ENCODE measurements at regions not wholly inside any gene's neighbourhood (a gene's known extent, or its start where the extent isn't known, plus 50 kb on each side); places are given as distances from the start of the nearest gene placed in this dataset.

DNA sequence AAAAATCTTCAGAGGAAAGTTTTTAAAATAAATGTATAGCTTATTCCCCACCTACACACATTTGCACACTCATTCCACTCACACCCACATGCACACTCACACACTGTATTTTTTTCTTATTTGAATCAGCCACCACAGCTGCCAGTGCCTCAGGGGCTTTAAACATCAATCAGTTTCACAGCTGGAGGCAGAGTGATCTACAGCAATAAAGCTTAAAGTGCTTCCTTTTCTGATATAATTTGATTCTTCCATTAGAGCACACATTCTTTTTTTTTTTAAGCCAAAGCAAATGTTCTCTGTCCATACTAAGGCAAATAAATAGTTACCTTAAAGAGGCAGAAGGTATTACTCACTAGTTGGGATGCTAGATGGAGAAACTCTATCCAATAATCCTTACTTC is 498.8 kb upstream of the POU3F2 start:
- Histone ChIP-seq H3K9me3 (ENCODE audit: control insufficient read depth, low read length) (no peaks in the 10 kb centered on the region), H3K36me3 (ENCODE audit: control insufficient read depth, insufficient read depth, low read length, severe bottlenecking) (no peaks in the 10 kb centered on the region), H3K27me3 (replicated peaks; ENCODE audit: control insufficient read depth, insufficient read depth, low read length) (no peaks in the 10 kb centered on the region), H3K9ac (ENCODE audit: low read length) (no peak overlapping the region), H3K4me3 (ENCODE audit: low read length) (no peak overlapping the region), H3K4me1 (ENCODE audit: control insufficient read depth, insufficient read depth, low read length) (no peaks in the 10 kb centered on the region)
- DNase-seq (ENCODE audit: low read depth), result no peak

DNA sequence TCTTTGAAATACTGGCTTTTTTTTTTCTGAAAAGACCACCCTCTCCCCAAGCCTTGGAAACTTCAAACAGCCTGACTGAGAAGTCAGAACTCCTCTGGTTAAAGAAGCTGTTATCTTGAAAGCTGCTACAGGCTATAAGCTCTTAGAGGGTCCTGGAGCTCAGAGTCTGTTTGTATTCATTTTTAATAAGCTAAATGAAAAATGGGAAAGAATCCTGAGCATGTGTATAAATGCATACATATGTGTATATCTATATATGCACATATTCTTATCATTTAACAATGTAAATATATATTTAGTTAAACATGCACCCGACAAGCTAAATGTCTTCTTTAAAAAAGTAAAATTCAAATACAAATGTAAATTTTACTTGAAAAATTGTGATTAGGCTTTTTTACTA is 494.9 kb upstream of the POU3F2 start:
- no peak overlapping the region for H3K4me3 ChIP-seq (ENCODE audit: low read length)
- H3K9ac ChIP-seq (ENCODE audit: low read length), result no peak overlapping the region
- no peaks in the 10 kb centered on the region for H3K36me3 ChIP-seq (ENCODE audit: control insufficient read depth, insufficient read depth, low read length, severe bottlenecking)
- H3K27me3 ChIP-seq (replicated peaks; ENCODE audit: control insufficient read depth, insufficient read depth, low read length), result no peaks in the 10 kb centered on the region
- no peaks in the 10 kb centered on the region for H3K4me1 ChIP-seq (ENCODE audit: control insufficient read depth, insufficient read depth, low read length)
- no peak for DNase-seq (ENCODE audit: low read depth)
- no peaks in the 10 kb centered on the region for H3K9me3 ChIP-seq (ENCODE audit: control insufficient read depth, low read length)

- Histone ChIP-seq H3K4me3 (ENCODE audit: low read length) (no peak overlapping the region), H3K9me3 (ENCODE audit: control insufficient read depth, low read length) (no peaks in the 10 kb centered on the region), H3K4me1 (ENCODE audit: control insufficient read depth, insufficient read depth, low read length) (no peaks in the 10 kb centered on the region), H3K27me3 (replicated peaks; ENCODE audit: control insufficient read depth, insufficient read depth, low read length) (no peaks in the 10 kb centered on the region), H3K36me3 (ENCODE audit: control insufficient read depth, insufficient read depth, low read length, severe bottlenecking) (no peaks in the 10 kb centered on the region), H3K9ac (ENCODE audit: low read length) (no peak overlapping the region)
- no peak for DNase-seq (ENCODE audit: low read depth)
Measured at GRCh38 chr6:98343004-98343403, 491.4 kb upstream of the POU3F2 start.

DNA sequence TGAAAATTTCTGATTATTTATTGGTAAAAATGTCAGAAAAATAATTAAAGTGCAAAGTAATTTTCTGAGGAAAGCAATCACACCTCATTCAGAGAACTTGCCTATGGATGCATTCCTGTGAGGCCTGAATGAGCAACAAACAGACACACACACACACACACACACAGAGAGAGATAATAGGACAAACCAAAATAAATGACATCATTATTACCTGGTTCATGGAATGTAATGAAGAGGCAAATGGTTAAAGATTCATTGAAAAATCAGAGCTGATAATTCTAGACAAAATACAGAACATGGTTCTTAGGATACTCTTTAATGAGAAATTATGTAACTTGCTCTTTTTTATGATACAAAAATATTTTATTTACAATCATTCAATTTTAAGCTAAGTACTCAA is 490.6 kb upstream of the POU3F2 start:
- no peak overlapping the region for H3K4me3 ChIP-seq (ENCODE audit: low read length)
- H3K9me3 ChIP-seq (ENCODE audit: control insufficient read depth, low read length), result no peaks in the 10 kb centered on the region
- no peaks in the 10 kb centered on the region for H3K27me3 ChIP-seq (replicated peaks; ENCODE audit: control insufficient read depth, insufficient read depth, low read length)
- no peaks in the 10 kb centered on the region for H3K36me3 ChIP-seq (ENCODE audit: control insufficient read depth, insufficient read depth, low read length, severe bottlenecking)
- no peak overlapping the region for H3K9ac ChIP-seq (ENCODE audit: low read length)
- no peak for DNase-seq (ENCODE audit: low read depth)
- H3K4me1 ChIP-seq (ENCODE audit: control insufficient read depth, insufficient read depth, low read length), result no peaks in the 10 kb centered on the region

DNA sequence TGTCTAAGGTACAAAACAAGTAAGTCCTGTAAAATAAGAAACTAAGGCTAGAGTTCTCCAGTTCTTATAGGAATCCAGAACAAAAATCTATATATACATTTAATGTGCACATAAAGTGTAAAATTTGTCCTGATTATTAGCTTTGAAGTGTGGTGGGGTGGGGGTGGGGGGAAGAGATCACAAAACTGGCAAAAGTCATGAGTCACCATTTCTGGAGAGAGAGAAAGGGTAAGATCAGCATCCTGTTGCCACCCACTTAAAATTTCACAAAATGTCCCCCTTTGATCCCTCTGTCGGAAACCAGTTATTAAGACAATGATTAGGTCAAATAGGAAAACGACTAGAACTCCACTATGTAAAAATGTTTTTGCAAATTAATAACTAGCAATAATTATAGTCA is 482.0 kb upstream of the POU3F2 start:
- H3K36me3 ChIP-seq (ENCODE audit: control insufficient read depth, insufficient read depth, low read length, severe bottlenecking), result no peaks in the 10 kb centered on the region
- H3K9ac ChIP-seq (ENCODE audit: low read length), result no peak overlapping the region

GRCh38 chr6:98358173-98358572 is 476.2 kb upstream of the POU3F2 start:
- H3K27me3 ChIP-seq (replicated peaks; ENCODE audit: control insufficient read depth, insufficient read depth, low read length), result no peaks in the 10 kb centered on the region

More for the DNA sequence above, 482.0 kb upstream of the POU3F2 start:
- Histone ChIP-seq H3K9me3 (ENCODE audit: control insufficient read depth, low read length) (no peaks in the 10 kb centered on the region), H3K4me3 (ENCODE audit: low read length) (no peak overlapping the region), H3K4me1 (ENCODE audit: control insufficient read depth, insufficient read depth, low read length) (no peaks in the 10 kb centered on the region), H3K27me3 (replicated peaks; ENCODE audit: control insufficient read depth, insufficient read depth, low read length) (no peaks in the 10 kb centered on the region)
- no peak for DNase-seq (ENCODE audit: low read depth)

GRCh38 chr6:98366371-98366770 is 468.0 kb upstream of the POU3F2 start:
- Histone ChIP-seq H3K4me1 (ENCODE audit: control insufficient read depth, insufficient read depth, low read length) (no peaks in the 10 kb centered on the region), H3K9me3 (ENCODE audit: control insufficient read depth, low read length) (no peaks in the 10 kb centered on the region), H3K36me3 (ENCODE audit: control insufficient read depth, insufficient read depth, low read length, severe bottlenecking) (no peaks in the 10 kb centered on the region), H3K4me3 (ENCODE audit: low read length) (no peak overlapping the region), H3K27me3 (replicated peaks; ENCODE audit: control insufficient read depth, insufficient read depth, low read length) (no peaks in the 10 kb centered on the region), H3K9ac (ENCODE audit: low read length) (no peak overlapping the region)
- DNase-seq (ENCODE audit: low read depth), result no peak

More at GRCh38 chr6:98358173-98358572, 476.2 kb upstream of the POU3F2 start:
- DNase-seq (ENCODE audit: low read depth), result no peak
- H3K4me3 ChIP-seq (ENCODE audit: low read length), result no peak overlapping the region
- no peaks in the 10 kb centered on the region for H3K9me3 ChIP-seq (ENCODE audit: control insufficient read depth, low read length)
- no peak overlapping the region for H3K9ac ChIP-seq (ENCODE audit: low read length)
- no peaks in the 10 kb centered on the region for H3K36me3 ChIP-seq (ENCODE audit: control insufficient read depth, insufficient read depth, low read length, severe bottlenecking)
- H3K4me1 ChIP-seq (ENCODE audit: control insufficient read depth, insufficient read depth, low read length), result no peaks in the 10 kb centered on the region

DNA sequence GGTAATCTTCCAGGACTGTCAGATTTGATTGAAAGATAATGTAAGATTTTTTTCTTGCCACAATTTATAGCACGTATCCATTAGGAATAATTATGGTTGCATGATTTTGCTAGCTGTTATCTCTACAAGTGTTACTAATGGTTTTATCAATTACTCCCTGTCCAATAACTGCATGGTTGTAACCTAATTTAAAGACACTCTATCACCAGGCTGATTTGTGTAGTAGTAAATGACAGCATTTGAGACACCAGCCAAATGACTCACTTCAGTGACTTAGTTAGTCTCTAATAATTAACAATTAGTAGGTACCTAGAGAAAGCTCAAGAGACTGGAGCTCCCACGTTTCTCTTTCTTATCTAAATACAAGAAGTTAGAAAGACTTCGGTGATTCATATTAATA is 453.8 kb upstream of the POU3F2 start:
- no peak for DNase-seq (ENCODE audit: low read depth)
- no peaks in the 10 kb centered on the region for H3K27me3 ChIP-seq (replicated peaks; ENCODE audit: control insufficient read depth, insufficient read depth, low read length)
- H3K4me3 ChIP-seq (ENCODE audit: low read length), result no peak overlapping the region
- no peaks in the 10 kb centered on the region for H3K4me1 ChIP-seq (ENCODE audit: control insufficient read depth, insufficient read depth, low read length)
- H3K9ac ChIP-seq (ENCODE audit: low read length), result no peak overlapping the region
- H3K36me3 ChIP-seq (ENCODE audit: control insufficient read depth, insufficient read depth, low read length, severe bottlenecking), result no peaks in the 10 kb centered on the region
- no peaks in the 10 kb centered on the region for H3K9me3 ChIP-seq (ENCODE audit: control insufficient read depth, low read length)

- H3K9me3 ChIP-seq (ENCODE audit: control insufficient read depth, low read length), result no peaks in the 10 kb centered on the region
- no peaks in the 10 kb centered on the region for H3K27me3 ChIP-seq (replicated peaks; ENCODE audit: control insufficient read depth, insufficient read depth, low read length)
- no peak overlapping the region for H3K4me3 ChIP-seq (ENCODE audit: low read length)
- no peak for DNase-seq (ENCODE audit: low read depth)
- no peaks in the 10 kb centered on the region for H3K4me1 ChIP-seq (ENCODE audit: control insufficient read depth, insufficient read depth, low read length)
- H3K36me3 ChIP-seq (ENCODE audit: control insufficient read depth, insufficient read depth, low read length, severe bottlenecking), result no peaks in the 10 kb centered on the region
- no peak overlapping the region for H3K9ac ChIP-seq (ENCODE audit: low read length)
Measured at GRCh38 chr6:98382246-98382645, 452.1 kb upstream of the POU3F2 start.

DNA sequence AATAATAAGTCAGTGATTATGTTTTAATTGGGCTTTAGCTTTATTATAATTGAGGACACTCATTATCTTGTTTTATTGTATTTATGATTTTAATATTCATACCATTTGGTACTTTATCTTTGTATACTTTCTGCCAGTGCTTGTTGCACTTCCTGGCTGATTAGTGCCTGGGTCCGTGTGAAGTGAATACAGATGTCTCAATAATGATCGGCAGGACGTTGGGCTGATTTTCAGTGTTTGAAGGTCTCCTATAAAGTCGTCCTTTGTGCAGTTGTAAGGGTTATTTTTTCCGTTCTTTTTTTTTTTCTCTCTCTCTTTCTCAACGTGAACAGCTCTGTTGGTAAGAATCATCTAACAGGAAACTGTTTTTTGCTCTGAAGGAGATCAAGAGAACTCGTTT is 450.0 kb upstream of the POU3F2 start:
- Histone ChIP-seq H3K9me3 (ENCODE audit: control insufficient read depth, low read length) (no peaks in the 10 kb centered on the region), H3K4me3 (ENCODE audit: low read length) (no peak overlapping the region), H3K36me3 (ENCODE audit: control insufficient read depth, insufficient read depth, low read length, severe bottlenecking) (no peaks in the 10 kb centered on the region), H3K27me3 (replicated peaks; ENCODE audit: control insufficient read depth, insufficient read depth, low read length) (no peaks in the 10 kb centered on the region), H3K4me1 (ENCODE audit: control insufficient read depth, insufficient read depth, low read length) (no peaks in the 10 kb centered on the region), H3K9ac (ENCODE audit: low read length) (no peak overlapping the region)
- no peak for DNase-seq (ENCODE audit: low read depth)

DNA sequence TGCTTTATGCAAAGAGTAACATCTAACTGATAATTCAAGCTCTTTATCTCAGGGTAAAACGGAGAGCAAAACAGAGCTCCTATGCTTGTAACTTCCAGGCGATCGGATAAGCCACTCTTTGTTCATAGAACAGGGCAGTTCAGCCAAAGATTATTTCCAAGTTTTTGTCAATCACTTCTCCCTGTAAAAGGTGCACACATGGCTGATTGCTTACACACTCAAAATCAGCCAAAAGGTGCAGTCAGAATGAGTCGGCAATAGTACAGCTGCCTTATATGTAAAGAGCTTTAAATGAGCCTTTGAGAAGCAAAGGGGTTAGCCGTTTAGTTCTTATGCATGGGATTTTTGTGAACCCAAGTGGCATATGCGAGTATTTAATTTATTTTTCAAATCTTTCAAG is 449.6 kb upstream of the POU3F2 start:
- H3K9ac ChIP-seq (ENCODE audit: low read length), result no peak overlapping the region
- DNase-seq (ENCODE audit: low read depth), result no peak
- no peaks in the 10 kb centered on the region for H3K9me3 ChIP-seq (ENCODE audit: control insufficient read depth, low read length)
- H3K4me1 ChIP-seq (ENCODE audit: control insufficient read depth, insufficient read depth, low read length), result no peaks in the 10 kb centered on the region
- no peaks in the 10 kb centered on the region for H3K27me3 ChIP-seq (replicated peaks; ENCODE audit: control insufficient read depth, insufficient read depth, low read length)
- H3K4me3 ChIP-seq (ENCODE audit: low read length), result no peak overlapping the region
- no peaks in the 10 kb centered on the region for H3K36me3 ChIP-seq (ENCODE audit: control insufficient read depth, insufficient read depth, low read length, severe bottlenecking)

DNA sequence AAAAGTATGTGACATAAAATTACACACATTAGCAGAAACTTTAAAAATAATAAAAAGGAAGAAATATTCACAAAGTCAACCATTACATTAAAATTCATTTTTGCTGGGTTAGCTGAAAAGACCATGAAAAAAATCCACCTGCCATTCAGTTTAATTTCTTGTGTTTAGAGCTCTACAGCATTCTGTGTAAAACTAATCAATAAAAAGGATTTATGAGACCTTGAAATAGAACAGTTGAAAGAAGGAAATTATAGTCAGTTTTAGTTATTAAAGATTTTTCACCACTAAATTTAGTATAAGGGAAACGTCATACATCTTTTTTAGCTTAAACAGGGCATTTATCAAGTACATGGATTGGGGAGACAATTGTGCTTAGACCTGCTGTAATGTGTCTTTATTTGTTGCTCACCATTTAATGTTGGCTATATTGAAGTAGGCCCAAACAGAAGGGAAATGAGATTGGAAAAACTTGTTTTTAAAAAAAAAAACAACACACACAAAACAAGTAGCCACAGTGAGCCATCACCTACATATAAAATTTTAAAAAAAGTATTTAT is 438.7 kb upstream of the POU3F2 start:
- Histone ChIP-seq H3K36me3 (ENCODE audit: control insufficient read depth, insufficient read depth, low read length, severe bottlenecking) (no peaks in the 10 kb centered on the region), H3K4me1 (ENCODE audit: control insufficient read depth, insufficient read depth, low read length) (no peaks in the 10 kb centered on the region), H3K27me3 (replicated peaks; ENCODE audit: control insufficient read depth, insufficient read depth, low read length) (no peaks in the 10 kb centered on the region), H3K9me3 (ENCODE audit: control insufficient read depth, low read length) (no peaks in the 10 kb centered on the region), H3K9ac (ENCODE audit: low read length) (no peak overlapping the region), H3K4me3 (ENCODE audit: low read length) (no peak overlapping the region)
- DNase-seq (ENCODE audit: low read depth), result no peak
